HG03108 (cell line): ENCODE measurements at regions not wholly inside any gene's neighbourhood (a gene's known extent, or its start where the extent isn't known, plus 50 kb on each side); places are given as distances from the start of the nearest gene placed in this dataset.

Experiments used
- ATAC-seq: cut with Tn5 transposase; IDR thresholded peaks from one replicate; pipeline ENCODE4 v1.9.1; 2021; ENCODE audit warnings: moderate library complexity; ENCODE audit not compliant: unreplicated experiment

DNA sequence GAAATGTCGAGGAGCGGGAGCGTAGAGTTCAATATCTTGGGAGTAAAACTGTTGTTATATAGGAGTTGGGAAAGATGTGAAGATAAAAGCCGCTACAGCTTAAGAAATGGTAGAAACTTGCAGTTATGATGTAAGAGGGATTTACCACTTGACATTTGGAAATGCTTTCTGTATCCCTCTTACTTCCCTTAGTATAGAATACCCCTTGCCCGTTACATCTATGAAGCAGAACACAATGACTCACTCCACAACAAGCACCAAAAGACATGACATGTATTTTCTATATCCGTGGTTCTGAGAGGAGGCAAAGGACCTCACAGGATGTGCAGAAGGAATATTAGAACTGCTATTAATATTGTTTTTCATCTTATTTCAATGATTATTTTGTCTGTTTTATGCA lies 254.2 kb upstream of the NR2F2 start:
- no peak for ATAC-seq

DNA sequence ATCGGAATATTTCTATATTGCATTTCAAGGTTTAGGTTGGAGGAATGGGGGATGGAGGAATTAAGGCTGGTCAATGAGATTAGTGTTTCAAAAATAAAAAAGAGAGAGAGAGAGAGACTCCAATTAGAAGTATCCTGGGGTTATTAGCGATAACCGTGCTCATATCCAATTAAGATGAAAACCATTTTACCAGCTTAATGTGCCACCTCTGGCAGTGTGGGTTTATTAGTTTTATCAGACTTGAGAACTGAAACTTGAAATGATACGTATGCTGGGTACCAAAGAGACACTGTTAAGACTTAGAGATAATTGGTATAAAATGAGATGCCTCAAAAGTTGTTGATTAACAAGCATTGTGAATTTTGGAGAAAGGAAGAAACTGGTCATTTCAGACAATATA lies 251.5 kb upstream of the NR2F2 start:
- no peak for ATAC-seq

DNA sequence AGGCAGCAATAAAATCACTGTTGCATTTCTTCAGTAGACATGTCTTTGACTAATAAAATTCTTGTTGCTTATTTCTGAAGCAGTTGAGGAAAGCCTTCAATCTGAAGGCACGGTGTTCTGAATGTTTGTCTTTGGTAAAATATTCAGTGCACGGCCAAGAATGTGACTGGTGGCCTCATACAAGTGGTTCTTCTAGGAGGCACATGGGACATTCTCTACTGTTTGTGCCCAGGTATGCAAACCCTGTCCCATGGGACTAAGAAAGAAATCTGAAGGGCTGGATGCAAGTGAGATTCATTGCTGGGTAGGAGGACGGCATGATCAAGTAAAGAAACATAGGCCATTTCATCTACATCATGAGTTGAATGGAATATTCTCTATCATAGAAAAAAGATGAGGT lies 250.6 kb upstream of the NR2F2 start:
- no peak for ATAC-seq

- no peak for ATAC-seq
Measured at GRCh38 chr15:96086164-96086563, 244.3 kb upstream of the NR2F2 start.

GRCh38 chr15:96087180-96087884 lies 243.2 kb upstream of the NR2F2 start:
- ATAC-seq: no peak

GRCh38 chr15:96088650-96089049 lies 241.8 kb upstream of the NR2F2 start:
- no peak for ATAC-seq

- no peak for ATAC-seq
Measured at GRCh38 chr15:96089405-96090058, 241.0 kb upstream of the NR2F2 start.

DNA sequence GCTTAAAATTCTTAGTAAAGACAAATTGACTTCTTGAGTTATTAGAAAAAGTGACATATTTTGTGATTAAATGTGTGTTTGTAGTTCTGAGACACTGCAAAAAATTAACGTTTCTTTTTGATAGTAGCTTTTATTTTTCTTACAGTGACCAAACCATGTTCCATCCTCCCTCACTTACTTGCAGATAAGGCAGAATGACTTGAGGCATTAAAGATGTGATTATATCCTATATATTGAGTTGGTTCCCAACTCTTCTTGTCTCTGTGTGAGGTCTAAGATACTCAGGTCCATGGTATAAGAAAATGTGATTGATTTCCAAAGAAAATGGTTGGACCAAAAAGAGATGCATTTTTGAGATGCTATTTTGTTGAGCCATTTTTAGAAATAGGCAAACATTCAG lies 238.3 kb upstream of the NR2F2 start:
- ATAC-seq: no peak

- ATAC-seq: no peak
Measured at GRCh38 chr15:96093063-96093462, 237.4 kb upstream of the NR2F2 start.

DNA sequence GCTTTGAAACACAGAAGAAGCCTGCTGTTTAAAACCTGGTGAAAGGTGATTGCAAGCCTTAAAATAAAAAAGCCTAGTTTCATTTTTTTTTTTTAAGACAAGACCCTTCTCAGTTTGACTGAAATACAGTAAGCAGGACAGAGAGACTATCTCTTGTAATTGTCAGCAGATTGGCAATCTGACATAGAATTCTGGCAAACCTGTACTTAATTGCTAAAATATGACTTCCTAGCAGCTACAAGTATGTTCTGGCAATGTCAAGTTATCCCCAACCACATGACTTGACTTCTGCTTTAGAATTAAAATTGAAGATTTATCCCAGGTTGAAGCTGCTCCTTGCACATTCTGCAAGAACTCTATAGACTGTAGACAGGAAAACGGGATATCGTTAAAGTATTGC lies 232.8 kb upstream of the NR2F2 start:
- no peak for ATAC-seq

DNA sequence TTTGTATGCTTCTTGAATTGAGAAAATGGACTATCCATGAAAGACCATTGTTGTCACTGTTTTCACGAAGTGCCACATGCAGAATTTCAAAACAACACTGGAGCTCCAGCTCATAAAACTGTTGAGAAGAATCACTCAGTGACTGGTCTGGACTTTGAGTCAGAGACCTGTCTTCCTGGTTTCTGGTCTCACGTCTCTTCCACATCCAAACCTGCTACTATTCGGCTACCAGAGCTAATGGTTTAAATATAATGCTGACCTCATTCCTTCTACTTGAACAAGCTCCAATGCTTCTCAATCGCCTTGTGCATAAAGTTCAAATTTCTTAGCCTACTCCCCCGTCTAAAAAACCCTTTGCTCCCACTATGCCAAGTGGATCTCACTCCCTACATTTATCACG lies 227.9 kb upstream of the NR2F2 start:
- no peak for ATAC-seq

DNA sequence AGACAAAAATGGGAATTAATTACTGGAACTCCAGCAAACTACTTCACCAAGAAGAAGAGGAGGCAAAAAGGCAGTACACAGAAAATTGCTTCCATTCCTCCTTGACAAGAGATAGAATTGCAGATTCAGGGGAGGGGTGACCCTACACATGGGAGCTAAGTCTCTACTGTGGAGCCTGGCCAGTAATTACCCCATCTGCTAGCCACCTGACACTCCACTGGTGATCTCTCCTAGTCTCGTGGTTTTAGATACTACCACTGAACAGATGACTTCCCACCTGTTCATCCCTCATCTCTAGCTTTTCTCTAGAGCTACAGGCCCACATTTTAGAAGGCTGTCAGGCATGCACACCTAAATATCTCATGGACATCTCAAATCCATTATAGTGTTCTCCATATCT lies 224.3 kb upstream of the NR2F2 start:
- ATAC-seq: no peak

DNA sequence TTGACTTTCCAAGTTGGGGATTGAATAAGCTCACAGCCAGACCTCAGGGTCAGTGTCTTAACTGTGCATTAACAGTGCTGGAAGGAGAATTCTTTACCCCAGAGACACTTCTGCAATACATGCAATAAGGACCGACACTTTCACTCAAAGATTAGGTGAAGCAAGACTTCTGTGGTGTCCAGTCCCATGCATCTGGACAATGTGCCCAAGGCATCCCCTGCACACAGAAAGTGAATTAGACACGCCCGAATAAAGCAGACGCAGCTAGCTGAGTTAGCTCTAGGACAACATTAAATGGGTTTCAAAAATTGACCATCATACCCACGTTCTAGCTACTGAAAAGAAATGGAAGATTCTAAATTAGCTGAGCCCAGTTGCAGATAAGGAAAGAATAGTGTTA lies 223.9 kb upstream of the NR2F2 start:
- no peak for ATAC-seq

GRCh38 chr15:96107916-96108315 lies 222.6 kb upstream of the NR2F2 start:
- ATAC-seq: no peak

DNA sequence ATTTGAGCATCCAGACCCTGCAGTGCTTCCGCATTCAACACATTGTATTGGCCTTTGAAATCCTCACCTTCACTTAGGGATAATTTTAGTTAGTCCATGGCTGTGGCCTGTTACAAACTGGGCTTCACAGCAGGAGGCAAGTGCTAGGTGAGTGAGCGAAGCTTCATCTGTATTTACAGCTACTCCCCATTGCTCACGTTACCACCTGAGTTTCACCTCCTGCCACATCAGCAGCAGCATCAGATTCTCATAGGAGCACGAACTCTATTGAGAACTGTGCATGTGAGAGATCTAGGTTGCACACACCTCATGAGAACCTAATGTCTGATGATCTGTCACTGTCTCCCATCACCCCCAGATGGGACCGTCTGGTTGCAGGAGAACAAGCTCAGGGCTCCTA lies 222.1 kb upstream of the NR2F2 start:
- no peak for ATAC-seq

- ATAC-seq: no peak
Measured at GRCh38 chr15:96109820-96110219, 220.7 kb upstream of the NR2F2 start.

DNA sequence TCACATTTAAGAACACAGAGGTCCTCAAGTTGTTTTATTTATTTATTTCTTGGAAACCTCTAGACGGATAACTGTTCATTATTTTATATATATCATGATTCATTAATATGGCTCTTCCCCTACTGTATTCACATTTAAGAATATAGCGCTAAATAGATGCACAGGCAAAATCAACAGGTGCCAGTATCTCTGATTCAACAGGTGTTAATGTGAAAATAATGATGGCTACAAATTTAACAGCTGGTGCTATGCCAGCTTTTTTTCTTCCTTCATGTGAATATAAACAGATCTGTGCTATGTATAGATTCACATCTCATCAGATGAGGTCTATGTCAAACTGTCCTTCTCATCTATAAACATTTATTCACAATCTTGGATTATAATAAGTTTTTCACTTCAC lies 218.5 kb upstream of the NR2F2 start:
- no peak for ATAC-seq

- no peak for ATAC-seq
Measured at GRCh38 chr15:96115642-96116041, 214.9 kb upstream of the NR2F2 start.

DNA sequence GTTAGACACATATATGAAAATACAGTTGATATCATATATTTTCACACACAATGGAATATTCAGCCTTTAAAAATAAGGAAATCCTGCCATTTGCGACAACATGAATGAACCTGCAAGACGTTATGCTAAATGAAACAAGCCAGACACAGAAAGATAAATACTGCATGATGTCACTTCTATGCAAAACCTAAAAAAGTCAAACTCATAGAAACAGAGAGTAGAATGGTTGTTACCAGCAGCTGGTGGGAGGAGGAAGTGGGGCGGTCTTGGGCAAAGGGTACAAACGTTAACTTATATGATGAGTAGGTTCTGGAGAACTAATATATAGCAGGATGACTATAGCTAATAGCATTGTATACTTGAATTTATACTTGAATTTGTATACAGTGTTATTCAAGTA lies 213.2 kb upstream of the NR2F2 start:
- no peak for ATAC-seq

- ATAC-seq: no peak
Measured at GRCh38 chr15:96119734-96120133, 210.8 kb upstream of the NR2F2 start.

DNA sequence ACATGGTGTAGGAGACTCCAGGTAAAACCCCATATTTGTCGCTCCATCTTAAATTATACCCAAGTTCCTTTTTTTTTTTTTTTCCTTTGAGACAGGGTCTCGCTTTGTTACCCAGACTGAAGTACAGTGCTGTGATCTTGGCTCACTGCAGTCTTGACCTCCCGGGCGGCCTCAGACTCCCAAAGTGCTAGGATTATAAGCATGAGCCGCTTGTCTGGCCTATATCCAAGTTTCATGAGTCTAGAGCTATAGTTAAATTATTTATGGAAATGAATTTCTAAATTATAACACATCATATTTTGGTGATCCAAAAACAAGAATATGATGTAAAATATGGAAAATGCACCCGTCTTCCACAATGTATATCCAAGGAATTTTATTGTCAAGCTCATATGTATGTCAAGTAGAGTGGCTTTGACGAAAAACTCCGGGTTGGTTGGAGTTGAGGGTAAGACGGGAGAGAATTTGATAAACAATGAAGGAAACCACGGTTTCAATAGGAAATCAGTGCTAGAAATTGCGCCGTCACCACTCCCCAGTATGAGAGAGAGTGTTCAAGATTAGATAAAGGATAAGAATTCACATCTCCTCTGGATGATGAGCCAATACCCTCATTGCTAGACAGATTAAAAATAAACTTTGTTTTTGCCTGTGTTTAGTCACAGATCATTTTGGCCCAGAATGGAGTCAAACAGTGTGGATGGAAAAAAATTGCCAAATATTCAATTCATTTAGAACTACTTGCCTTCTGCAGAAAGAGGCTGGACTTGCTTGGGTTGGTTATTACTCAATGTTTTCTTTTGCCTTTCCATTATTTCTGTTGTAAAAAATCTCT lies 209.2 kb upstream of the NR2F2 start:
- no peak for ATAC-seq
